Anterior cingulate cortex (tissue), 58 donors: ENCODE measurements at regions not wholly inside any gene's neighbourhood (a gene's known extent, or its start where the extent isn't known, plus 50 kb on each side); places are given as distances from the start of the nearest gene placed in this dataset.
A peak's percentile ranks its signal among the peaks of the same experiment; 100 is the strongest.

Experiments
- DNase-seq, 58 donors: peaks; one replicate each; lab custom pipeline; 2025; lab: John Stamatoyannopoulos, UW

- DNase-seq = no peak
These were observed 73.9 kb downstream of the CASP3 start for GRCh38 chr4:184575306-184575705.

- DNase-seq = no peak
These were observed 74.4 kb downstream of the CASP3 start for GRCh38 chr4:184574861-184575260.

GRCh38 chr4:184573701-184574100 lies 75.5 kb downstream of the CASP3 start:
- DNase-seq = no peak

- no peak for DNase-seq
These were observed 80.5 kb downstream of the CASP3 start for GRCh38 chr4:184568770-184569169.

GRCh38 chr4:184563621-184564020 lies 85.6 kb downstream of the CASP3 start:
- DNase-seq = no peak

GRCh38 chr4:184558996-184559395 lies 84.6 kb upstream of the IRF2 start:
- no peak for DNase-seq

GRCh38 chr4:184553891-184554290 lies 79.5 kb upstream of the IRF2 start:
- DNase-seq = no peak

GRCh38 chr4:184550476-184550875 lies 76.1 kb upstream of the IRF2 start:
- DNase-seq = no peak

GRCh38 chr4:184548648-184549341 lies 74.4 kb upstream of the IRF2 start:
- DNase-seq = no peak

GRCh38 chr4:184548316-184548647 lies 73.9 kb upstream of the IRF2 start:
- DNase-seq = no peak

- no peak for DNase-seq
These were observed 70.5 kb upstream of the IRF2 start for GRCh38 chr4:184544788-184545409.

GRCh38 chr4:184541907-184542306 lies 67.6 kb upstream of the IRF2 start:
- DNase-seq = no peak

- DNase-seq = no peak
These were observed 66.0 kb upstream of the IRF2 start for GRCh38 chr4:184540307-184540706.

- peak; percentile 20 to 93 (median 78) for DNase-seq
These were observed 63.8 kb upstream of the IRF2 start for GRCh38 chr4:184538023-184538599.

- DNase-seq = peak; percentile 68 to 99 (median 95)
These were observed 63.1 kb upstream of the IRF2 start for GRCh38 chr4:184537269-184538022.

GRCh38 chr4:184536881-184537248 lies 62.5 kb upstream of the IRF2 start:
- peak in 5 of 58 donors; percentile 3 to 59 (median 36) for DNase-seq

GRCh38 chr4:184536065-184536880 lies 61.9 kb upstream of the IRF2 start:
- no peak for DNase-seq

- DNase-seq = no peak
These were observed 60.4 kb upstream of the IRF2 start for GRCh38 chr4:184534511-184535391.

GRCh38 chr4:184533908-184534307 lies 59.6 kb upstream of the IRF2 start:
- DNase-seq = no peak

GRCh38 chr4:184531008-184531407 lies 56.7 kb upstream of the IRF2 start:
- no peak for DNase-seq
